ENCODE measurements at regions not wholly inside any gene's neighbourhood (a gene's known extent, or its start where the extent isn't known, plus 50 kb on each side); places are given as distances from the start of the nearest gene placed in this dataset.

GRCh38 chr5:33267801-33268200 is 173.0 kb upstream of the TARS1 start:
- no peak for TF ChIP-seq POLR2A (IDR thresholded peaks at IDR 0.05)
- no peak for TF ChIP-seq CTCF (IDR thresholded peaks at IDR 0.05 in 4 of 5, conservative IDR thresholded peaks at IDR 0.05 in 1 of 5)
